A172 (cell line): ENCODE measurements at regions not wholly inside any gene's neighbourhood (a gene's known extent, or its start where the extent isn't known, plus 50 kb on each side); places are given as distances from the start of the nearest gene placed in this dataset.
"Not testable (repeated sequence)": the region's sequence is repeated elsewhere in the genome, so short reads cannot be mapped to it uniquely, and the experiment has no call there.

Experiments
- DNase-seq: peaks from one replicate; pipeline ENCODE4 v3.0.0-alpha.2; 2015; ENCODE audit warnings: low spot score

DNA sequence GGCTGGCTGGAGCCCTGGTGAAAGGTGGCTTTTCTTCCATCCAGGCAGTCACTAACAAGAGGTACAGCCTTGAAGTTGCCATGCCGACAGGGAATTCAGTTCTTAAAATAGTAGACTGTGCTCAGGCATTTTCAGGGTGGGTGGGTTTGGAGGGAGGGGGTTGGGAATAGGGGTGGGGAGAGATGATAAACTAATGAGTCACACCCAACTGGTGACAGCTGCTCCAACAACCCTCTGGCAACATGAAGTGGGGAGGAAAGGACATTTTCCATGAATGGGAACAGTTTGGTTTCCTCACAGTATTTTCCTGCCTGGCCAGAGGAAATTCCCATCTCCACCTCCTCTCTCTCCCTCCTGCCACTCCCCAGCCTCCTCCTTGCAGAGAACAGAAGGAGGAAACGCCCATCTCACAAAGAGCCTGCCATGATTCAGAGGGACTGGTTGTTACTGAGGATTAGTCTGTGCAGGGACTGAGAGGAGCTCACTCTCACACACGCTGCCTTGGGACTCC is 113.0 kb upstream of the SLC1A4 start:
- peak; percentile 96 for DNase-seq

- DNase-seq = no peak
Measured at GRCh38 chr2:64879745-64880144, 109.5 kb upstream of the SLC1A4 start.

- DNase-seq = no peak
Measured at GRCh38 chr2:64880193-64880951, 108.8 kb upstream of the SLC1A4 start.

DNA sequence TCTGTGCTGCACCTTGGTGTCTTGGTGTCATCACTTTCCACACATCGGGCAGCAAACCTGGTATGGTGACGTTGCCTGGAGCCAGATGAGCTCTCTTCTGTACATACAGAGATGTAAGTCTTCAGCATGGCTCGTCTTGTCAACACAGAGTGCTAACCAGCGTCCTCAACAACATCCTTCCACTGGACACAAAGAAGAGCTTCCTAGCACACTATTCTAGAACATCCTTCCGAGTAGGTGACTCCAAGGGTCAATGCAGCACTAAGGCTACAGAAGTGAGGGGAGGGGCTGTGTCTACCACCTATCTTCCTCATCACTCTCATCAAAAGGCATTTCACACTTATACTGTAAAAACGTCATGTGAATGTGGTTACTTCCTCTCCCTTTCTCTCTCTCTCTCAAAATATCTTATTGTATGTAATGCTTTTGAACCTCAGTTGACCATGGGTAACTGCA is 108.1 kb upstream of the SLC1A4 start:
- DNase-seq = no peak

- no peak for DNase-seq
Measured at GRCh38 chr2:64887565-64887964, 101.6 kb upstream of the SLC1A4 start.

GRCh38 chr2:64888591-64889309 is 100.4 kb upstream of the SLC1A4 start:
- DNase-seq = peak; percentile 57

GRCh38 chr2:64889803-64890202 is 99.4 kb upstream of the SLC1A4 start:
- DNase-seq = no peak

- DNase-seq = not testable (repeated sequence)
Measured at GRCh38 chr2:64896572-64896971, 92.6 kb upstream of the SLC1A4 start.

GRCh38 chr2:64899081-64899865 is 89.9 kb upstream of the SLC1A4 start:
- no peak for DNase-seq

GRCh38 chr2:64899876-64900275 is 89.3 kb upstream of the SLC1A4 start:
- not testable (repeated sequence) for DNase-seq

- DNase-seq = no peak
Measured at GRCh38 chr2:64904413-64905329, 84.5 kb upstream of the SLC1A4 start.

- no peak for DNase-seq
Measured at GRCh38 chr2:64905338-64906024, 83.7 kb upstream of the SLC1A4 start.

DNA sequence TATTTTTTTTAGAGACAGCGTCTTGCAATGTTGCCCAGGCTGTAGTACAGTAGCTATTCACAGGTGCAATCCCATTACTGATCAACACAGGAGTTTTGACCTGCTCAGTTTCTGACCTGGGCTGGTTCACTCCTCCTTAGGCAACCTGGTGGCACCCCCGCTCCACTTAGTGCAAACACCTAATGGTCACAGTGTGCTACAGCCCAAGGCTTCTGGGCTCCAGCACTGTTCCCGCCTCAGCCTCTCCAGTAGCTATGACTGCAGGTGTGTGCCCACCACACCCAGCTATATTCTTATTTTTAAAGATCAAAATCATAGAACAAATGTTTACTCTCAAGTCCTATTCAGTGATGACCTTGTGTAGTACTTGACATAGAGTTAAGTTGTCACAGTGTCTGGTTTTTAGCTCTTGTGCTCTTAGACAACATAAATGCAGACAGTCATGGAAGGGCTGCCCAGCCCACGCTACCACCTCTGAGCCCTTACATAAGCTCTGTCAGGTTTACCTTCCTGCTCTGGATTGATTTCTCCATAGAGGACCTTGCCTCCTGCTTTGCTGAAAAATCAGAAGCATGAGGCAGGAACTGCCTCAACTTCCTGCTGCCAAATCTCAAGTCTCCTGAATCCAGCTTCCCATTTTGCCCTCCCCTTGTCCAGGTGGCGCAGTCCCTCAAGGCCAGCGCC is 82.2 kb upstream of the SLC1A4 start:
- DNase-seq = no peak

DNA sequence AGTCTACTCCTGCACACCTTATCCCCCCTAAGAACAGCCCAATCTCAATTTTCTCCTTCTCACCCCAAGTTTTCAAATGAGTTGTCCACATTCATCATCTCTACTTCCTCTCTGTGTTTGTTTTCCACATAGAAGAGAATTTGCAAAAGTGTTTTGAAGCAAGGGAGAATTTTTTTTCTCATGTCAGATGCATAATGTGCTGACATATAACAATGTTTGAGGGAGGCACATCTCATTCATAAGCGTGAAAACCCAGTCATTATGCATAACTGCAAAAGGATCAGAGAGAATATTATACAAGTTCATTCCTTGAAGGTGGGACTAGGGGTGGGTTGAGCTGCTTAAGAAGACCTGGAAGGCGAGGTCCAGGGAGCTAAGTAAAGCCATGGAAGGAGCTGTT is 80.8 kb upstream of the SLC1A4 start:
- DNase-seq = no peak

DNA sequence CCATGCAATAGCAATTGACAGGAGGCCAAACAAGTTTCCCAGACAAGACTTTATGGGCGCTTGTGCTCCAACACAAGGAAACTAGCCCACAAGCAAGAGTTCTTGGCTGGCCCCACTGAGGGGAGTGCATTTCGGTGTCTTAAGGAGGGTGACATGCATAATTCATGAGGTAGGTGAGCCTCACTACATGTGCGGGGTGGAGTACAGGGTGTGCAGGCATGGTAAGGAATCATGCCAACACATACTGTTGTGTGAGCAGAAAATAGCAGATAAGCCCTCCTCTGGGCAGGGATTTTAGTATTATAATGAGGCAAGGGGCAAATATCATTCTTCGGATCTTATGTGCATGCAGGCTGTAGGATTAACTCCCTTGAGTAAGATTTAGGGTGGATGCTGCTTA is 78.7 kb upstream of the SLC1A4 start:
- no peak for DNase-seq

DNA sequence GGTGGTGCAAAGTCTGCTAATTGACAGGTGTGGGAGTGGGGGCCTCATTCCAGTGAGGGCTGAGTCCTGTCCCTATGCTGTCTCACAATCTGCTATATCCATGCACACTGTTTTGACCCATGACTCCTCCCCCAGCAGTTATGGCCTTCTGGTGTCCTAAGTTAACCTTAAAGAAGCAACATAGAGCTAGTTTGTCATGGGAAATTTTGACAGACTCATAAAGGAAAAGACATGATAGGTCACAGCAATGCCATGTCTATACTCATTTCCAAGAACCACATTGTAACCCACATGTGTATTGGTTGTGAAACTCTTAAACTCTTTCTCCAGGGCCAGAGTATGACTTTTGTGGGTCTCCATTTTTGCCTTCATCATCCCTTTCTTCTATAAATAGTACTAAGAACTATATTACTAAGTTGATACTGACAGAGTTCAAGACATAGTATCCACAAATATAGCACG is 78.2 kb upstream of the SLC1A4 start:
- DNase-seq = no peak

GRCh38 chr2:64913357-64913869 is 75.8 kb upstream of the SLC1A4 start:
- peak; percentile 31 for DNase-seq

GRCh38 chr2:64914247-64914646 is 75.0 kb upstream of the SLC1A4 start:
- no peak for DNase-seq

DNA sequence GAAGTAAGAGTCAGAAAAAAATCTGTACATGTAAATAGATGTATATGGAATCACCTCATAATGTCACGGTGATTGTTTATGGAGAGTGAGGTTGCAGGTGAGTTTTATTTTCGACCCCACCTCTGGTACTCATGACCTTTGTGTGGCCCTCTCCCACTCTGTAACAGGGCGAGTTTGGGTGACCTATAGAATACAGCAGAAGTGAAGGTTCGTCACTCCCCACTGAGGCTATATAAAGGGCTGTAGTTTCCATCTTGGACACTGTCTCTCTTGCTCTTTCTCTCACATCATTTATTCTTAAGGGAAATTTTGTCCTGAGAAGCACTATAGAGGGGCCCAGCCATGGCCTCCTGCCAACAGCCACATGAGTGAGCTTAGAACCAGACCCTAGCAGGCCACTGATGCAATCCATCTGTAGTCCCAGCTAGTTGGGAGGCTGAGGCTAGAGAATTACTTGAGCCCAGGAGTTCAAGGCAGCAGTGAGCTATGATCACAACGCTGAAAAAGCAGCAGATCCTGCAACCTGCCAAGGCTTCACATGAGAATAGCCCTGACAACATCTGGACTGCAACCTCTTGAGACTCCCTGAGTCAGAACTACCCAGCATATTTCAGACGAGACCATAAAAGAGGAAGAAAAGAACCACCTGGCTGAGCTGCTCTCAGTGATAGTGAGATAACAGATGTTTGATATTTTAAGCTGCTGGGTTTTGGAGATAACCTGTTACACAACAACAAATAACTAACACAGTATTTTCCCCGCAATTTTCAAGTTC is 74.3 kb upstream of the SLC1A4 start:
- no peak for DNase-seq
